ENCODE measurements at regions not wholly inside any gene's neighbourhood (a gene's known extent, or its start where the extent isn't known, plus 50 kb on each side); places are given as distances from the start of the nearest gene placed in this dataset.

GRCh38 chr9:764105-764524 is 77.4 kb upstream of the DMRT1 start (continued):
- 0 out of 2 replicates have a peak, but pooled peaks have one; percentile 35 for TF ChIP-seq MXD4 (CRISPR knock-in tag; IDR thresholded peaks at IDR 0.05)
- 0 out of 2 replicates have a peak, but pooled peaks have one; percentile 57 for TF ChIP-seq MIER2 (CRISPR knock-in tag; IDR thresholded peaks at IDR 0.05)
- TF ChIP-seq KAT8 (CRISPR knock-in tag; IDR thresholded peaks at IDR 0.05): peak; percentile 33; the same call in 1 of the 2 replicates
- TF ChIP-seq STAG1 (CRISPR knock-in tag; IDR thresholded peaks at IDR 0.05): peak; percentile 99
- TF ChIP-seq KDM1A (CRISPR knock-in tag; IDR thresholded peaks at IDR 0.05): peak; percentile 40; the same call in 1 of the 2 replicates
- TF ChIP-seq ZC3H4 (CRISPR knock-in tag; IDR thresholded peaks at IDR 0.05; ENCODE audit: borderline replicate concordance): no peak
- TF ChIP-seq KDM5B (CRISPR knock-in tag; IDR thresholded peaks at IDR 0.05; ENCODE audit: borderline replicate concordance): peak; percentile 44; the same call in 1 of the 2 replicates
- peak; percentile 46; the same call in 1 of the 2 replicates for TF ChIP-seq ZNF331 (CRISPR knock-in tag; IDR thresholded peaks at IDR 0.05)
- TF ChIP-seq SPEN (CRISPR knock-in tag; IDR thresholded peaks at IDR 0.05; ENCODE audit: low read depth): peak; percentile 52; the same call in 1 of the 2 replicates
- TF ChIP-seq IKZF5 (CRISPR knock-in tag; IDR thresholded peaks at IDR 0.05): peak; percentile 36; the same call in 1 of the 2 replicates
- 0 out of 2 replicates have a peak, but pooled peaks have one; percentile 35 for TF ChIP-seq ZNF556 (CRISPR knock-in tag; IDR thresholded peaks at IDR 0.05; ENCODE audit: borderline replicate concordance)
- TF ChIP-seq SAP130 (CRISPR knock-in tag; IDR thresholded peaks at IDR 0.05; ENCODE audit: low read depth): peak; percentile 22; the same call in 1 of the 2 replicates
- TF ChIP-seq PAX8 (CRISPR knock-in tag; IDR thresholded peaks at IDR 0.05; ENCODE audit: borderline replicate concordance): no peak
- TF ChIP-seq ZNF12 (CRISPR knock-in tag; IDR thresholded peaks at IDR 0.05): no peak
- TF ChIP-seq RARA (CRISPR knock-in tag; IDR thresholded peaks at IDR 0.05): peak; percentile 35; the same call in 1 of the 2 replicates
- TF ChIP-seq ZHX2 (IDR thresholded peaks at IDR 0.05; ENCODE audit: low read depth): no peak
- no peak for TF ChIP-seq ZHX2 (CRISPR knock-in tag; IDR thresholded peaks at IDR 0.05; ENCODE audit: borderline replicate concordance)
- TF ChIP-seq RAD21 (CRISPR knock-in tag; IDR thresholded peaks at IDR 0.05): peak; percentile 93
- peak; percentile 66 to 72; a peak in 3 of 4 replicates for TF ChIP-seq HMGXB4 (CRISPR knock-in tag; IDR thresholded peaks at IDR 0.05; ENCODE audit: borderline replicate concordance in 1 of 2, low read depth in 1 of 2)
- TF ChIP-seq FOSL2 (CRISPR knock-in tag; IDR thresholded peaks at IDR 0.05): 0 out of 2 replicates have a peak, but pooled peaks have one; percentile 9
- TF ChIP-seq HINFP (CRISPR knock-in tag; IDR thresholded peaks at IDR 0.05; ENCODE audit: low read depth): peak; percentile 89

Data from HepG2 (cell line).